Epithelial cell of esophagus (primary cell): ENCODE measurements at regions not wholly inside any gene's neighbourhood (a gene's known extent, or its start where the extent isn't known, plus 50 kb on each side); places are given as distances from the start of the nearest gene placed in this dataset.

Experiments used
- DNase-seq: peaks from one replicate; pipeline ENCODE4 v3.0.0; 2010; ENCODE audit warnings: low read depth
- H3K4me3 ChIP-seq: 2 replicates; pipeline ENCODE4 v1.5.1; 2011; ENCODE audit warnings: mild to moderate bottlenecking, low read length, control low read depth
- TF ChIP-seq, protein P1 (sequence below): IDR thresholded peaks from 2 replicates; pipeline ENCODE4 v1.5.1; 2011; ENCODE audit warnings: low read depth, mild to moderate bottlenecking, low read length, control low read depth, inconsistent platforms; ENCODE audit not compliant: insufficient read depth; ENCODE audit errors: missing control alignments

GRCh38 chr5:8749556-8749955, 796.3 kb downstream of the SEMA5A start:
- no peak overlapping the region for H3K4me3 ChIP-seq
- TF ChIP-seq, protein P1, sequence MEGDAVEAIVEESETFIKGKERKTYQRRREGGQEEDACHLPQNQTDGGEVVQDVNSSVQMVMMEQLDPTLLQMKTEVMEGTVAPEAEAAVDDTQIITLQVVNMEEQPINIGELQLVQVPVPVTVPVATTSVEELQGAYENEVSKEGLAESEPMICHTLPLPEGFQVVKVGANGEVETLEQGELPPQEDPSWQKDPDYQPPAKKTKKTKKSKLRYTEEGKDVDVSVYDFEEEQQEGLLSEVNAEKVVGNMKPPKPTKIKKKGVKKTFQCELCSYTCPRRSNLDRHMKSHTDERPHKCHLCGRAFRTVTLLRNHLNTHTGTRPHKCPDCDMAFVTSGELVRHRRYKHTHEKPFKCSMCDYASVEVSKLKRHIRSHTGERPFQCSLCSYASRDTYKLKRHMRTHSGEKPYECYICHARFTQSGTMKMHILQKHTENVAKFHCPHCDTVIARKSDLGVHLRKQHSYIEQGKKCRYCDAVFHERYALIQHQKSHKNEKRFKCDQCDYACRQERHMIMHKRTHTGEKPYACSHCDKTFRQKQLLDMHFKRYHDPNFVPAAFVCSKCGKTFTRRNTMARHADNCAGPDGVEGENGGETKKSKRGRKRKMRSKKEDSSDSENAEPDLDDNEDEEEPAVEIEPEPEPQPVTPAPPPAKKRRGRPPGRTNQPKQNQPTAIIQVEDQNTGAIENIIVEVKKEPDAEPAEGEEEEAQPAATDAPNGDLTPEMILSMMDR = no peak
- no peak for DNase-seq

GRCh38 chr5:8750100-8750499, 795.8 kb downstream of the SEMA5A start:
- TF ChIP-seq, protein P1 = no peak
- no peak overlapping the region for H3K4me3 ChIP-seq
- no peak for DNase-seq

DNA sequence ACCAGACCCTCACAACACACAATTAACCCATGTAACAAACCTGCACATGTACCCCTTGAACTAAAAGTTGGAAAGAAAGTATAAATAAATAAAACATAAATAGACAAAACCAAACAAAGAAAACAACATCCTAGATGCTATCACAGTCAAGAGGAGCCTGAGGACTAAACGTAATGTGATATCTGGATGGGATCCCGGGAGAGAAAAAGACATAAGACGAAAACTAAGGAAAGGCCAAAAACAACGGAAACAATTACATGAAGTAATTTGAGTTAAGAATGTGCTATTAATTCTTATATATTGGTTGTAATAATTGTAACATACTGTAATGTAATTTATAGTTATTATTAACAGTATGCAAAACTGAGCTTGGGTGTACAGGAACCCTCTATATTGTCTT, 793.9 kb downstream of the SEMA5A start:
- no peak overlapping the region for H3K4me3 ChIP-seq
- no peak for DNase-seq
- TF ChIP-seq, protein P1 = no peak

DNA sequence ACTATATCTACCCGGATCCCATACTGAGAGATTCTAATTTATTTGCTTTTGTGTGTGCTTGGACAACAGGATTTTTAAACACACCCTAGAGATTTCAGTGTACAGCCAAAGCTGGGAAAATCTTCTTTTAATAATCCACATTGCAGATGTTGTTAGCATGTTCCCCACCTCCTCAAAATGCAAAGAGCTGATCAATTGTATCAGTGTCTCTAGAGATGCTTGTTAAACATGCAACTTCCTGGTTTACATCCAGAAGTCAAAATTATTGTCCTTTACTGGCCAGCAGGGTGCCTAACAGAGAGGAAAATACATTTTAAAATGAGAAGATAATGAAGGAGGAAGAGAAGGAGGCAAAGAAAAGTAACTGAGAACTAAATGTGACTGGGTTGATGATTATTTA, 793.3 kb downstream of the SEMA5A start:
- TF ChIP-seq, protein P1 = no peak
- no peak for DNase-seq

DNA sequence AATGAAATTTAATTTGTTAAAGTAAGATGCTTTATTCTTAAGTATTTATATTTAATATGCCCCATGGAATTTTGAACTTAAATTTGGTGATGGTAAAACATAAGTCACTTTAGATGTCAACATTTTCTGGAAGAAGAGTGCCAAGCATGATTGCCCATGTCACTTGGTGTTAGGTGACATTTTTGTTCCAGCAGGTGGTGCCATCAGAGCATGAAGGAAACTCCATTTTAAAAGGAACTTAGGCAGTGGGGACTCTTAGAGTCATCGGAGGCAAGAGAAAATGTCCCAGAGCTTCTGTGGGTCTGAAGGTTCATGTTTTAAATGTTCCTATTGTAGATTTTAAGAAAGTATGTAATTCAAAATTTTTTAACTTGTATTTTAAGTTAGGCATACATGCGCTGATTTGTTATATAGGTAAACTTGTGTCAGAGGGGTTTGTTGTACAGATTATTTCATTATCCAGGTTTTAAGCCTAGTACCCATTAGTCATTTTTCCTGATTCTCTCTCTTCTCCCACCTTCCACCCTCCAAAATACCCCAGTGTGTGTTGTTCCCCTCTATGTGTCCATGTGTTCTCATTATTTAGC, 789.3 kb downstream of the SEMA5A start:
- DNase-seq = peak; percentile 60
- no peak overlapping the region for H3K4me3 ChIP-seq
- TF ChIP-seq, protein P1 = peak; percentile 73

More for the DNA sequence above, 793.3 kb downstream of the SEMA5A start:
- no peak overlapping the region for H3K4me3 ChIP-seq

DNA sequence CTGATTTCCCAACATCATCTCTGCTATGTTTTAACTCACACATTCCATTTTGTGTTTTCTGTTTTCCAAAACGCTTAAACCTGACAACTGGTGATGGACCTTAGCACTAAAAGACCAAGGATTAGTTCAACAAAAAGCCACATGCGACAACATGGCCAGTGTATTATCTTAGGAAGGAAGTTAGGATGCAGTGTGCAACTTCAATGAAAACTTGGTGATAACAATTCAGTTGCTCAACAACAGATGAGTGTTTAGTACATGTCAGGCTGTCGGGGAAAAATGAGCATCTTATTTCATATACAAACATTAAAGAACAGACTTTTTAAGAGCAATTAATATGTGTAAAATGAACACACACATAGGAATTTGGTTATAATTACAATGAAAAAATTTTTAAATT, 780.0 kb downstream of the SEMA5A start:
- no peak overlapping the region for H3K4me3 ChIP-seq
- no peak for DNase-seq
- TF ChIP-seq, protein P1 = no peak

- TF ChIP-seq, protein P1 = no peak
- no peak for DNase-seq
- H3K4me3 ChIP-seq = no peak overlapping the region
Measured at GRCh38 chr5:8766448-8766847, 779.4 kb downstream of the SEMA5A start.
